H1 (cell line): ENCODE measurements at regions not wholly inside any gene's neighbourhood (a gene's known extent, or its start where the extent isn't known, plus 50 kb on each side); places are given as distances from the start of the nearest gene placed in this dataset.

ENCODE experiments used
- CTCF ChIA-PET: fragments of 300-600 bp; sonication (Branson Sonifier 250); formaldehyde crosslinking; loops from one replicate; lab custom pipeline; 2021; ENCODE audit not compliant: partially characterized antibody; lab: Charles Lee
- POLR2A ChIA-PET: fragments of 300-600 bp; sonication (Branson Sonifier 250); formaldehyde crosslinking; loops from one replicate; lab custom pipeline; 2021; ENCODE audit warnings: inconsistent platforms; ENCODE audit not compliant: partially characterized antibody; lab: Charles Lee
- DNase-seq, 2 experiments: peaks; one replicate each; pipeline versions ENCODE4 v3.0.0 to v3.0.0-alpha.2; 2010 to 2022; ENCODE audit warnings: low spot score in 2 of 2, low read depth in 1 of 2, mixed read lengths in 1 of 2
- FAIRE-seq: peaks from 2 replicates; lab custom pipeline; 2011; peaks lifted over from hg19 to GRCh38; lab: Jason Lieb, UNC
- H2AFZ ChIP-seq: 2 replicates; pipeline ENCODE4 v1.8.1; 2012; ENCODE audit warnings: low read length, inconsistent platforms
- H2AK5ac ChIP-seq: 2 replicates; pipeline ENCODE4 v1.6.1; 2013; ENCODE audit warnings: low read depth, low read length
- H2BK120ac ChIP-seq: replicated peaks from 2 replicates; pipeline ENCODE3; 2013; ENCODE audit warnings: low read depth, low read length, inconsistent platforms
- H2BK12ac ChIP-seq: 2 replicates; pipeline ENCODE4 v1.6.1; 2013; ENCODE audit warnings: low read depth, low read length
- H2BK15ac ChIP-seq: 2 replicates; pipeline ENCODE4 v1.6.1; 2013; ENCODE audit warnings: low read length
- H2BK20ac ChIP-seq: 2 replicates; pipeline ENCODE4 v1.6.1; 2013; ENCODE audit warnings: low read length
- H2BK5ac ChIP-seq: 2 replicates; pipeline ENCODE4 v1.6.1; 2013; ENCODE audit warnings: low read depth, low read length
- H3K14ac ChIP-seq: 2 replicates; pipeline ENCODE4 v1.6.1; 2013; ENCODE audit warnings: inconsistent platforms; ENCODE audit not compliant: insufficient read length
- H3K18ac ChIP-seq: 2 replicates; pipeline ENCODE4 v1.6.1; 2013; ENCODE audit warnings: low read length; ENCODE audit errors: extremely low read depth
- H3K23ac ChIP-seq: 2 replicates; pipeline ENCODE4 v1.6.1; 2013; ENCODE audit warnings: inconsistent platforms; ENCODE audit not compliant: insufficient read length
- H3K23me2 ChIP-seq: 2 replicates; pipeline ENCODE4 v1.6.1; 2013; ENCODE audit warnings: low read depth, low read length
- H3K27ac ChIP-seq: 2 replicates; pipeline ENCODE4 v1.6.1; 2011; ENCODE audit warnings: low read depth, low read length, inconsistent platforms
- H3K27me3 ChIP-seq, 4 experiments: replicated peaks in 1 of 4; 1 replicate in 1 of 4; 2 replicates in 3 of 4; pipeline versions ENCODE4 v1.6.1 to v1.8.1; 2011 to 2013; ENCODE audit warnings: low read length in 3 of 4, mild to moderate bottlenecking in 3 of 4, inconsistent platforms in 2 of 4, mixed read lengths in 2 of 4, moderate library complexity in 1 of 4; ENCODE audit not compliant: control insufficient read depth in 3 of 4, insufficient read depth in 3 of 4; ENCODE audit errors: extremely low read depth in 1 of 4
- H3K36me3 ChIP-seq, 4 experiments: 2 replicates each; pipeline versions ENCODE4 v1.6.1 to v1.8.1; 2011 to 2013; ENCODE audit warnings: mild to moderate bottlenecking in 4 of 4, low read length in 3 of 4, moderate library complexity in 2 of 4, control low read depth in 1 of 4, inconsistent platforms in 1 of 4; ENCODE audit not compliant: insufficient read depth in 4 of 4, control insufficient read depth in 2 of 4
- H3K4ac ChIP-seq: replicated peaks from 2 replicates; pipeline ENCODE3; 2013; ENCODE audit warnings: low read length, low read depth, mixed read lengths, inconsistent platforms; ENCODE audit not compliant: insufficient read length
- H3K4me1 ChIP-seq, 4 experiments: replicated peaks in 1 of 4; 1 replicate in 1 of 4; 2 replicates in 3 of 4; pipeline versions ENCODE4 v1.6.1 to v1.8.1; 2011 to 2013; ENCODE audit warnings: low read length in 3 of 4, inconsistent platforms in 2 of 4, mixed read lengths in 1 of 4; ENCODE audit not compliant: insufficient read depth in 4 of 4, control insufficient read depth in 3 of 4
- H3K4me2 ChIP-seq, 2 experiments: 2 replicates each; pipeline versions ENCODE4 v1.6.1 to v1.8.1; 2011 to 2013; ENCODE audit warnings: low read depth in 2 of 2, low read length in 2 of 2, control low read depth in 1 of 2, inconsistent platforms in 1 of 2, mild to moderate bottlenecking in 1 of 2; ENCODE audit not compliant: insufficient read depth in 1 of 2
- H3K4me3 ChIP-seq, 4 experiments: fragments of 200-600, 300-600 bp in 1 of 4; sonication (generic), shearing (Covaris generic), sonication (Bioruptor Twin) in 1 of 4; 2 replicates each; pipeline versions ENCODE4 v1.5.1 to v1.8.1; 2011 to 2016; ENCODE audit warnings: low read length in 4 of 4, low read depth in 3 of 4, control low read depth in 2 of 4, inconsistent platforms in 2 of 4, mild to moderate bottlenecking in 2 of 4, mixed read lengths in 1 of 4, moderate library complexity in 1 of 4; ENCODE audit not compliant: insufficient read depth in 2 of 4; ENCODE audit errors: extremely low read depth in 1 of 4
- H3K56ac ChIP-seq: replicated peaks from 2 replicates; pipeline ENCODE3; 2013; ENCODE audit warnings: low read depth, mild to moderate bottlenecking, mixed read lengths, low read length, inconsistent platforms; ENCODE audit not compliant: insufficient read length
- H3K79me1 ChIP-seq: 2 replicates; pipeline ENCODE4 v1.6.1; 2013; ENCODE audit warnings: low read depth, low read length, control low read depth
- H3K79me2 ChIP-seq, 2 experiments: 2 replicates each; pipeline versions ENCODE4 v1.6.1 to v1.8.1; 2012 to 2013; ENCODE audit warnings: low read length in 2 of 2, mild to moderate bottlenecking in 2 of 2, inconsistent platforms in 1 of 2; ENCODE audit not compliant: insufficient read depth in 2 of 2, control insufficient read depth in 1 of 2
- H3K9ac ChIP-seq, 4 experiments: replicated peaks in 1 of 4; 1 replicate in 1 of 4; 2 replicates in 3 of 4; pipeline versions ENCODE4 v1.6.1 to v1.8.1; 2011 to 2013; ENCODE audit warnings: low read depth in 3 of 4, low read length in 3 of 4, control low read depth in 2 of 4, mild to moderate bottlenecking in 2 of 4, moderate library complexity in 2 of 4, inconsistent platforms in 1 of 4; ENCODE audit errors: extremely low read depth in 1 of 4
- H3K9me3 ChIP-seq, 2 experiments: 2 replicates each; pipeline versions ENCODE4 v1.6.1 to v1.8.1; 2012 to 2013; ENCODE audit warnings: mild to moderate bottlenecking in 2 of 2, moderate library complexity in 2 of 2, control low read depth in 1 of 2, inconsistent platforms in 1 of 2, low read depth in 1 of 2, low read length in 1 of 2, mixed read lengths in 1 of 2; ENCODE audit not compliant: insufficient read depth in 2 of 2
- H4K20me1 ChIP-seq, 2 experiments: replicated peaks in 1 of 2; 2 replicates each; pipeline versions ENCODE3 to v1.8.1; 2011 to 2013; ENCODE audit warnings: inconsistent platforms in 2 of 2, low read length in 2 of 2, mild to moderate bottlenecking in 1 of 2; ENCODE audit not compliant: insufficient read depth in 2 of 2, control insufficient read depth in 1 of 2
- H4K5ac ChIP-seq: 2 replicates; pipeline ENCODE4 v1.6.1; 2013; ENCODE audit warnings: low read length, low read depth, mixed read lengths, inconsistent platforms; ENCODE audit not compliant: insufficient read length
- H4K8ac ChIP-seq: 2 replicates; pipeline ENCODE4 v1.8.0; 2013; ENCODE audit warnings: mild to moderate bottlenecking, moderate library complexity, low read length, inconsistent platforms; ENCODE audit not compliant: insufficient read depth; ENCODE audit errors: extremely low read depth
- H4K91ac ChIP-seq: replicated peaks from 2 replicates; pipeline ENCODE3; 2013; ENCODE audit warnings: low read length, mixed read lengths, inconsistent platforms; ENCODE audit not compliant: insufficient read length
- FOSL1 ChIP-seq: IDR thresholded peaks from 2 replicates; pipeline ENCODE4 v1.6.1; 2011; ENCODE audit warnings: mild to moderate bottlenecking, low read depth, low read length, moderate library complexity; ENCODE audit not compliant: insufficient read depth
- NRF1 ChIP-seq: IDR thresholded peaks from 2 replicates; pipeline ENCODE4 v1.6.1; 2011; ENCODE audit warnings: mild to moderate bottlenecking, low read depth, low read length, improper control_type of control experiment
- WGBS, 2 experiments: shearing (Covaris generic) in 1 of 2; methylation state at CpG; one replicate each; pipeline versions ENCODE4 v1.1.6 to v1.1.7; 2013 to 2015; ENCODE audit warnings: low lambda C conversion rate in 2 of 2, mixed read lengths in 2 of 2, inconsistent platforms in 1 of 2, low coverage in 1 of 2, missing lambda C conversion rate in 1 of 2; ENCODE audit not compliant: insufficient replicate concordance in 2 of 2, insufficient coverage in 1 of 2, insufficient read length in 1 of 2; ENCODE audit errors: extremely low coverage in 1 of 2, missing lambda C conversion rate in 1 of 2; 5-methylcytosine and 5-hydroxymethylcytosine counted together

GRCh38 chr3:8238432-8238831, 263.2 kb upstream of the LMCD1 start:
- Histone ChIP-seq H2BK5ac (no peak overlapping the region), H4K8ac (no peak overlapping the region), H2BK15ac (no peak overlapping the region), H4K91ac (no peak overlapping the region), H3K27ac (no peak overlapping the region), H3K56ac (no peak overlapping the region), H3K4me3 (no peak overlapping the region), H3K23ac (no peak overlapping the region), H2BK12ac (no peak overlapping the region), H2AK5ac (no peak overlapping the region), H3K79me1 (no peaks in the 10 kb centered on the region), H3K27me3 (no peaks in the 10 kb centered on the region), H3K4me2 (no peak overlapping the region), H3K4ac (no peak overlapping the region), H2BK20ac (no peak overlapping the region), H2BK120ac (no peak overlapping the region), H3K4me1 (no peaks in the 10 kb centered on the region; a peak in 1 of 7 replicates), H2AFZ (no peak overlapping the region), H3K23me2 (no peaks in the 10 kb centered on the region), H4K5ac (no peak overlapping the region), H3K14ac (no peak overlapping the region), H4K20me1 (no peaks in the 10 kb centered on the region), H3K36me3 (no peaks in the 10 kb centered on the region), H3K9me3 (no peaks in the 10 kb centered on the region), H3K9ac (no peak overlapping the region), H3K79me2 (no peaks in the 10 kb centered on the region), H3K18ac (no peak overlapping the region)
- FAIRE-seq: no peak
- no peak for TF ChIP-seq FOSL1
- no peak for TF ChIP-seq NRF1
- DNase-seq: no peak
- ChIA-PET POLR2A (no interaction called here), CTCF (interaction anchor here (0.7 to 6.0 kb wide), 10 partner anchors 9 to 479 kb away, joined by 3 to 99 read pairs (median 14); no protein-coding TSS in a partner anchor)
- WGBS, 2 experiments: 95% methylated on average over 1 of the region's 1 CpG; no CpG with 5 or more reads in 1 of the 2 experiments
